ENCODE measurements at regions not wholly inside any gene's neighbourhood (a gene's known extent, or its start where the extent isn't known, plus 50 kb on each side); places are given as distances from the start of the nearest gene placed in this dataset.

- H2AFZ ChIP-seq (ENCODE audit: low read depth, low read length), result no peak overlapping the region
- no peak overlapping the region for H3K4me3 ChIP-seq (ENCODE audit: insufficient read depth, low read depth, low read length)
- no peak overlapping the region for H3K27ac ChIP-seq (ENCODE audit: low read depth, low read length)
- H3K36me3 ChIP-seq (ENCODE audit: insufficient read depth, low read length), result no peaks in the 10 kb centered on the region
- H3K27me3 ChIP-seq (ENCODE audit: insufficient read depth, low read length), result no peaks in the 10 kb centered on the region
- no peaks in the 10 kb centered on the region for H4K20me1 ChIP-seq (ENCODE audit: insufficient read depth, low read length)
- H3K4me3 Mint-ChIP-seq (ENCODE audit: unreplicated experiment), result no peak overlapping the region
- H3K4me2 ChIP-seq (ENCODE audit: low read length), result no peak overlapping the region
- FAIRE-seq (no peak), DNase-seq (ENCODE audit: low read depth) (no peak)
- H3K4me1 Mint-ChIP-seq (ENCODE audit: low read depth, unreplicated experiment), result peaks cover 1% of the 10 kb centered on the region
- no peak overlapping the region for H3K9ac ChIP-seq (ENCODE audit: low read length)
- H3K27ac Mint-ChIP-seq (ENCODE audit: unreplicated experiment), result no peak overlapping the region
- H3K9me3 Mint-ChIP-seq (ENCODE audit: unreplicated experiment), result no peaks in the 10 kb centered on the region
- no peaks in the 10 kb centered on the region for H3K4me1 ChIP-seq (ENCODE audit: insufficient read depth, low read length)
- TF ChIP-seq EZH2 (IDR thresholded peaks at IDR 0.05; ENCODE audit: insufficient read depth, low read length) (no peak), CTCF (IDR thresholded peaks at IDR 0.05; ENCODE audit: insufficient read depth, low read depth, low read length) (no peak)
- H3K9me3 ChIP-seq (ENCODE audit: insufficient read depth, low read depth, low read length), result no peaks in the 10 kb centered on the region
- no peaks in the 10 kb centered on the region for H3K36me3 Mint-ChIP-seq (ENCODE audit: low read depth, unreplicated experiment)
- no peaks in the 10 kb centered on the region for H3K79me2 ChIP-seq (ENCODE audit: insufficient read depth, low read length)
- H3K27me3 Mint-ChIP-seq (ENCODE audit: low read depth, unreplicated experiment), result no peaks in the 10 kb centered on the region
Measured at GRCh38 chr11:39589391-39589790, 1870.1 kb downstream of the LRRC4C start.

- H3K9ac ChIP-seq (ENCODE audit: low read length), result no peak overlapping the region
- H3K27me3 ChIP-seq (ENCODE audit: insufficient read depth, low read length), result no peaks in the 10 kb centered on the region
- no peaks in the 10 kb centered on the region for H4K20me1 ChIP-seq (ENCODE audit: insufficient read depth, low read length)
- no peak overlapping the region for H3K4me3 Mint-ChIP-seq (ENCODE audit: unreplicated experiment)
- FAIRE-seq, result no peak
- no peak overlapping the region for H3K4me2 ChIP-seq (ENCODE audit: low read length)
- DNase-seq (ENCODE audit: low read depth), result no peak
- no peaks in the 10 kb centered on the region for H3K4me1 ChIP-seq (ENCODE audit: insufficient read depth, low read length)
- no peak overlapping the region for H3K27ac ChIP-seq (ENCODE audit: low read depth, low read length)
- TF ChIP-seq EZH2 (IDR thresholded peaks at IDR 0.05; ENCODE audit: insufficient read depth, low read length) (no peak), CTCF (IDR thresholded peaks at IDR 0.05; ENCODE audit: insufficient read depth, low read depth, low read length) (no peak)
- H3K36me3 Mint-ChIP-seq (ENCODE audit: low read depth, unreplicated experiment), result no peaks in the 10 kb centered on the region
- no peaks in the 10 kb centered on the region for H3K9me3 Mint-ChIP-seq (ENCODE audit: unreplicated experiment)
- no peaks in the 10 kb centered on the region for H3K79me2 ChIP-seq (ENCODE audit: insufficient read depth, low read length)
- no peak overlapping the region for H3K4me3 ChIP-seq (ENCODE audit: insufficient read depth, low read depth, low read length)
- no peaks in the 10 kb centered on the region for H3K36me3 ChIP-seq (ENCODE audit: insufficient read depth, low read length)
- no peaks in the 10 kb centered on the region for H3K27me3 Mint-ChIP-seq (ENCODE audit: low read depth, unreplicated experiment)
- no peaks in the 10 kb centered on the region for H3K9me3 ChIP-seq (ENCODE audit: insufficient read depth, low read depth, low read length)
- H3K4me1 Mint-ChIP-seq (ENCODE audit: low read depth, unreplicated experiment), result peaks cover 1% of the 10 kb centered on the region
- H2AFZ ChIP-seq (ENCODE audit: low read depth, low read length), result no peak overlapping the region
- H3K27ac Mint-ChIP-seq (ENCODE audit: unreplicated experiment), result no peak overlapping the region
Measured at GRCh38 chr11:39586036-39586435, 1873.4 kb downstream of the LRRC4C start.

- H3K4me1 ChIP-seq (ENCODE audit: insufficient read depth, low read length), result no peaks in the 10 kb centered on the region
- H3K27ac Mint-ChIP-seq (ENCODE audit: unreplicated experiment), result peak overlapping the region; percentile 37
- H3K4me1 Mint-ChIP-seq (ENCODE audit: low read depth, unreplicated experiment), result peaks cover 1% of the 10 kb centered on the region
- no peaks in the 10 kb centered on the region for H4K20me1 ChIP-seq (ENCODE audit: insufficient read depth, low read length)
- TF ChIP-seq CTCF (IDR thresholded peaks at IDR 0.05; ENCODE audit: insufficient read depth, low read depth, low read length), result no peak
- TF ChIP-seq EZH2 (IDR thresholded peaks at IDR 0.05; ENCODE audit: insufficient read depth, low read length), result no peak
- H3K4me2 ChIP-seq (ENCODE audit: low read length), result no peak overlapping the region
- no peaks in the 10 kb centered on the region for H3K27me3 Mint-ChIP-seq (ENCODE audit: low read depth, unreplicated experiment)
- no peaks in the 10 kb centered on the region for H3K27me3 ChIP-seq (ENCODE audit: insufficient read depth, low read length)
- H3K27ac ChIP-seq (ENCODE audit: low read depth, low read length), result no peak overlapping the region
- peaks cover 8% of the 10 kb centered on the region for H3K9me3 Mint-ChIP-seq (ENCODE audit: unreplicated experiment)
- no peak overlapping the region for H3K9ac ChIP-seq (ENCODE audit: low read length)
- H2AFZ ChIP-seq (ENCODE audit: low read depth, low read length), result no peak overlapping the region
- no peak overlapping the region for H3K4me3 Mint-ChIP-seq (ENCODE audit: unreplicated experiment)
- H3K79me2 ChIP-seq (ENCODE audit: insufficient read depth, low read length), result no peaks in the 10 kb centered on the region
- no peak for FAIRE-seq
- H3K9me3 ChIP-seq (ENCODE audit: insufficient read depth, low read depth, low read length), result no peaks in the 10 kb centered on the region
- no peak overlapping the region for H3K4me3 ChIP-seq (ENCODE audit: insufficient read depth, low read depth, low read length)
- no peaks in the 10 kb centered on the region for H3K36me3 Mint-ChIP-seq (ENCODE audit: low read depth, unreplicated experiment)
- H3K36me3 ChIP-seq (ENCODE audit: insufficient read depth, low read length), result no peaks in the 10 kb centered on the region
- DNase-seq (ENCODE audit: low read depth), result no peak
Measured at GRCh38 chr11:39571081-39571480, 1888.4 kb downstream of the LRRC4C start.
